Stimulated activated CD8-positive, alpha-beta memory T cell treated with anti-CD3 and anti-CD28 coated beads, Interleukin-4, amount 100 ng/mL, for 1 hour (primary cell): ENCODE measurements at regions not wholly inside any gene's neighbourhood (a gene's known extent, or its start where the extent isn't known, plus 50 kb on each side); places are given as distances from the start of the nearest gene placed in this dataset.

Source experiments
- DNase-seq, 2 donors: peaks; one replicate each; pipeline ENCODE4 v3.0.0-alpha.2; 2020; ENCODE audit warnings: low read depth in 2 of 2, low spot score in 1 of 2

GRCh38 chr10:4353059-4353655 is 472.9 kb upstream of the AKR1E2 start:
- no peak for DNase-seq

- no peak for DNase-seq
Measured at GRCh38 chr10:4352414-4352961, 473.5 kb upstream of the AKR1E2 start.

GRCh38 chr10:4351723-4352413 is 474.1 kb upstream of the AKR1E2 start:
- DNase-seq: no peak

- DNase-seq: no peak
Measured at GRCh38 chr10:4347397-4347796, 478.6 kb upstream of the AKR1E2 start.

GRCh38 chr10:4345877-4346646 is 479.9 kb upstream of the AKR1E2 start:
- DNase-seq: no peak

GRCh38 chr10:4344492-4344994 is 481.5 kb upstream of the AKR1E2 start:
- no peak for DNase-seq

GRCh38 chr10:4343873-4344272 is 482.1 kb upstream of the AKR1E2 start:
- DNase-seq: no peak

GRCh38 chr10:4343091-4343490 is 482.9 kb upstream of the AKR1E2 start:
- no peak for DNase-seq

- DNase-seq: no peak
Measured at GRCh38 chr10:4338768-4339167, 487.2 kb upstream of the AKR1E2 start.

GRCh38 chr10:4337563-4337962 is 488.4 kb upstream of the AKR1E2 start:
- DNase-seq: no peak

- no peak for DNase-seq
Measured at GRCh38 chr10:4334871-4335270, 491.1 kb upstream of the AKR1E2 start.

- no peak for DNase-seq
Measured at GRCh38 chr10:4334015-4334414, 492.0 kb upstream of the AKR1E2 start.

- no peak for DNase-seq
Measured at GRCh38 chr10:4333459-4333894, 492.5 kb upstream of the AKR1E2 start.

GRCh38 chr10:4332764-4333458 is 493.1 kb upstream of the AKR1E2 start:
- no peak for DNase-seq

GRCh38 chr10:4331150-4331549 is 494.9 kb upstream of the AKR1E2 start:
- DNase-seq: no peak

- no peak for DNase-seq
Measured at GRCh38 chr10:4330636-4331035, 495.4 kb upstream of the AKR1E2 start.

GRCh38 chr10:4329225-4329624 is 496.8 kb upstream of the AKR1E2 start:
- no peak for DNase-seq

- DNase-seq: no peak
Measured at GRCh38 chr10:4326647-4327046, 499.4 kb upstream of the AKR1E2 start.

- DNase-seq: no peak
Measured at GRCh38 chr10:4319870-4320367, 506.1 kb upstream of the AKR1E2 start.

GRCh38 chr10:4316161-4316810 is 509.7 kb upstream of the AKR1E2 start:
- DNase-seq: no peak
